IPS-NIHi7 (cell line): ENCODE measurements at regions not wholly inside any gene's neighbourhood (a gene's known extent, or its start where the extent isn't known, plus 50 kb on each side); places are given as distances from the start of the nearest gene placed in this dataset.

Experiments used
- DNase-seq: peaks from one replicate; pipeline ENCODE4 v3.0.0; 2012; ENCODE audit warnings: mixed read lengths; ENCODE audit errors: extremely low spot score

- DNase-seq, result no peak
These were observed 68.1 kb downstream of the TEKT4 start for GRCh38 chr2:94939349-94939748.

GRCh38 chr2:94947097-94948016 is 76.1 kb downstream of the TEKT4 start:
- no peak for DNase-seq

GRCh38 chr2:94955702-94956101 is 69.8 kb upstream of the MAL start:
- no peak for DNase-seq

- peak; percentile 77 for DNase-seq
These were observed 68.6 kb upstream of the MAL start for GRCh38 chr2:94956797-94957391.

- no peak for DNase-seq
These were observed 67.3 kb upstream of the MAL start for GRCh38 chr2:94958245-94958644.

GRCh38 chr2:94960266-94960665 is 65.2 kb upstream of the MAL start:
- DNase-seq, result no peak

- no peak for DNase-seq
These were observed 64.8 kb upstream of the MAL start for GRCh38 chr2:94960751-94961150.

- no peak for DNase-seq
These were observed 61.3 kb upstream of the MAL start for GRCh38 chr2:94964193-94964592.

GRCh38 chr2:94966689-94967088 is 58.8 kb upstream of the MAL start:
- DNase-seq, result no peak

- DNase-seq, result no peak
These were observed 55.2 kb upstream of the MAL start for GRCh38 chr2:94970353-94970752.
